HCT116 (cell line): ENCODE measurements at regions not wholly inside any gene's neighbourhood (a gene's known extent, or its start where the extent isn't known, plus 50 kb on each side); places are given as distances from the start of the nearest gene placed in this dataset.

Experiments
- ATF3 ChIP-seq: IDR thresholded peaks from 2 replicates; pipeline ENCODE4 v1.6.1; 2012
- CBX3 ChIP-seq: IDR thresholded peaks from 2 replicates; pipeline ENCODE4 v1.6.1; 2012; ENCODE audit warnings: low read depth
- CTCF ChIP-seq, 3 experiments: fragments of 200-600 bp in 1 of 3; sonication (generic) in 1 of 3; IDR thresholded peaks in 2 of 3; conservative IDR thresholded peaks in 1 of 3; 2 replicates each; pipeline ENCODE4 v1.5.1; 2012 to 2017; ENCODE audit warnings: low read depth in 2 of 3, low read length in 2 of 3, antibody characterized with exemption in 1 of 3, borderline replicate concordance in 1 of 3, control low read depth in 1 of 3, mild to moderate bottlenecking in 1 of 3, mixed read lengths in 1 of 3, mixed run types in 1 of 3, moderate library complexity in 1 of 3; ENCODE audit not compliant: insufficient read depth in 1 of 3
- EZH2 ChIP-seq: fragments of 200-600 bp; sonication (generic); IDR thresholded peaks from 2 replicates; pipeline ENCODE4 v1.6.1; 2017; ENCODE audit warnings: antibody characterized with exemption, mixed run types
- EZH2phosphoT487 ChIP-seq: fragments of 200-600 bp; IDR thresholded peaks from 2 replicates; pipeline ENCODE4 v1.6.1; 2018; ENCODE audit warnings: antibody characterized with exemption, borderline replicate concordance
- MAX ChIP-seq: IDR thresholded peaks from 2 replicates; pipeline ENCODE4 v1.6.1; 2012
- POLR2A ChIP-seq: IDR thresholded peaks from 2 replicates; pipeline ENCODE4 v1.7.0; 2011; ENCODE audit warnings: borderline replicate concordance; ENCODE audit not compliant: insufficient read depth, insufficient read length; ENCODE audit errors: extremely low read depth
- POLR2AphosphoS5 ChIP-seq: IDR thresholded peaks from 2 replicates; pipeline ENCODE4 v1.6.1; 2011; ENCODE audit warnings: mild to moderate bottlenecking, low read depth, low read length, moderate library complexity
- RAD21 ChIP-seq: IDR thresholded peaks from 2 replicates; pipeline ENCODE4 v1.6.1; 2012; ENCODE audit warnings: low read depth, mild to moderate bottlenecking
- SIN3A ChIP-seq: IDR thresholded peaks from 2 replicates; pipeline ENCODE4 v1.6.1; 2012; ENCODE audit warnings: low read depth
- SRF ChIP-seq: IDR thresholded peaks from 2 replicates; pipeline ENCODE4 v1.6.1; 2012; ENCODE audit warnings: low read depth
- TCF7L2 ChIP-seq: IDR thresholded peaks from 2 replicates; pipeline ENCODE4 v1.7.0; 2011; ENCODE audit warnings: borderline replicate concordance, inconsistent platforms; ENCODE audit not compliant: insufficient read depth, insufficient read length; ENCODE audit errors: extremely low read depth
- ZFX ChIP-seq: fragments of 450-650 bp; IDR thresholded peaks from 2 replicates; pipeline ENCODE4 v1.6.1; 2017
- ZNF274 ChIP-seq: fragments of 200-500 bp; sonication (Bioruptor generic); IDR thresholded peaks from 2 replicates; pipeline ENCODE4 v1.6.1; 2014; ENCODE audit warnings: mild to moderate bottlenecking, low read depth, low read length, inconsistent platforms

GRCh38 chr11:130721736-130722135 lies 194.5 kb downstream of the SNX19 start:
- TF ChIP-seq EZH2phosphoT487 (no peak), POLR2A (no peak), RAD21 (no peak), CBX3 (no peak), POLR2AphosphoS5 (no peak), CTCF (IDR thresholded peaks at IDR 0.05 in 2 of 3, conservative IDR thresholded peaks at IDR 0.05 in 1 of 3; ENCODE audit: borderline replicate concordance in 1 of 3, insufficient read depth in 1 of 3, low read depth in 2 of 3, low read length in 2 of 3) (no peak), ZFX (no peak), TCF7L2 (no peak), ATF3 (no peak), SRF (no peak), EZH2 (no peak), MAX (no peak), SIN3A (no peak), ZNF274 (no peak)
